ENCODE measurements at regions not wholly inside any gene's neighbourhood (a gene's known extent, or its start where the extent isn't known, plus 50 kb on each side); places are given as distances from the start of the nearest gene placed in this dataset.

DNA sequence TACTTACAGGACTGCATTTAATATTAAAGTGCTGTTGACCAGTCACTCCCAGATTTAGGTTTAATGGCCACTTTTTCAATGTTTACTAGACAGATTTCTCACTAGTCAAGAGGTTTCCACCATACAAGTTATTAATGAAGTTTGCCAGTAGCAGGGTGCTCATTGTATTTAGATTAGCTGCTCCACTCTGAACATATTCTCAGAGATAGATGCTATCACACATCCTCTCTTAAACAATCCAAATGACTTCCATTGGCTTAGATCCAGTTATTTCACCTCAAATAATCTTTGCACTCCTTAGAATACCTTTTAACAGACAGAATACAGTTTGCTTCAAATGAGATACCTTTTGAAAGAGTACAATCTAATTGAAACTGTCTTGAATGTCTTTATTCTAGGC is 276.1 kb downstream of the HDGFL1 start:
- TF ChIP-seq, protein P1, sequence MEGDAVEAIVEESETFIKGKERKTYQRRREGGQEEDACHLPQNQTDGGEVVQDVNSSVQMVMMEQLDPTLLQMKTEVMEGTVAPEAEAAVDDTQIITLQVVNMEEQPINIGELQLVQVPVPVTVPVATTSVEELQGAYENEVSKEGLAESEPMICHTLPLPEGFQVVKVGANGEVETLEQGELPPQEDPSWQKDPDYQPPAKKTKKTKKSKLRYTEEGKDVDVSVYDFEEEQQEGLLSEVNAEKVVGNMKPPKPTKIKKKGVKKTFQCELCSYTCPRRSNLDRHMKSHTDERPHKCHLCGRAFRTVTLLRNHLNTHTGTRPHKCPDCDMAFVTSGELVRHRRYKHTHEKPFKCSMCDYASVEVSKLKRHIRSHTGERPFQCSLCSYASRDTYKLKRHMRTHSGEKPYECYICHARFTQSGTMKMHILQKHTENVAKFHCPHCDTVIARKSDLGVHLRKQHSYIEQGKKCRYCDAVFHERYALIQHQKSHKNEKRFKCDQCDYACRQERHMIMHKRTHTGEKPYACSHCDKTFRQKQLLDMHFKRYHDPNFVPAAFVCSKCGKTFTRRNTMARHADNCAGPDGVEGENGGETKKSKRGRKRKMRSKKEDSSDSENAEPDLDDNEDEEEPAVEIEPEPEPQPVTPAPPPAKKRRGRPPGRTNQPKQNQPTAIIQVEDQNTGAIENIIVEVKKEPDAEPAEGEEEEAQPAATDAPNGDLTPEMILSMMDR (IDR thresholded peaks at IDR 0.05; ENCODE audit: extremely low read depth in 1 of 2, insufficient read depth in 1 of 2, low read depth in 1 of 2, low read length in 2 of 2), result no peak
- TF ChIP-seq EZH2 (IDR thresholded peaks at IDR 0.05; ENCODE audit: borderline replicate concordance, low read depth, low read length, severe bottlenecking) (no peak), POLR2A (IDR thresholded peaks at IDR 0.05; ENCODE audit: low read depth, low read length) (no peak), JUN (IDR thresholded peaks at IDR 0.05; ENCODE audit: borderline replicate concordance, insufficient read depth, insufficient read length, low read depth) (no peak), FOS (IDR thresholded peaks at IDR 0.05; ENCODE audit: borderline replicate concordance, insufficient read depth, low read length) (no peak)
- TF ChIP-seq, protein P2, sequence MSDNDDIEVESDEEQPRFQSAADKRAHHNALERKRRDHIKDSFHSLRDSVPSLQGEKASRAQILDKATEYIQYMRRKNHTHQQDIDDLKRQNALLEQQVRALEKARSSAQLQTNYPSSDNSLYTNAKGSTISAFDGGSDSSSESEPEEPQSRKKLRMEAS (IDR thresholded peaks at IDR 0.05; ENCODE audit: insufficient read depth, insufficient read length), result no peak
